GM21528 (cell line): ENCODE measurements at regions not wholly inside any gene's neighbourhood (a gene's known extent, or its start where the extent isn't known, plus 50 kb on each side); places are given as distances from the start of the nearest gene placed in this dataset.
A peak's percentile ranks its signal among the peaks of the same experiment; 100 is the strongest.
"Not testable (repeated sequence)": the region's sequence is repeated elsewhere in the genome, so short reads cannot be mapped to it uniquely, and the experiment has no call there.

Experiments
- ATAC-seq: cut with Tn5 transposase; IDR thresholded peaks from one replicate; pipeline ENCODE4 v1.9.1; 2021; ENCODE audit warnings: mild to moderate bottlenecking, moderate library complexity; ENCODE audit not compliant: unreplicated experiment, low FRiP score

GRCh38 chr15:88993662-88994061 is 80.5 kb upstream of the MFGE8 start:
- no peak for ATAC-seq

- no peak for ATAC-seq
These were observed 81.1 kb upstream of the MFGE8 start for GRCh38 chr15:88994286-88994685.

GRCh38 chr15:88995449-88995848 is 82.3 kb upstream of the MFGE8 start:
- ATAC-seq, result no peak

DNA sequence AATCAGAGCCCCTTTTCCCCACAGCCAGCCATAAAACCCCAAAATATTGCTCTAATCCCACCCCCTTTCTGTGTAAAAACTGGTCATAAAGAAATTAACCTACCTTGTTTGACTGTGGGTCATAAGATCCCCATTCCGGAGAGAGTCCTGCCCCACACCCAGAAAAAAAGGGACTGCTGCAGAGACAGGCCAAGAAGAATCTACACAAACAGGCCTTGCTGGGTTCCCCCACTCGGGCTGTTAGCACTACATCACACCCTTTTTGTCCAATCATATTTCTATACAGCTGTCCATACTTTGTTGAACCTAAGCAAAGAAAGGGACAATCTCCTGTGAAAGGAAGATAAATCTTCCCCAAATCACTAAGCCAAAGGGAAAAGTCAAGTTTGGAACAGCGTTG is 84.4 kb upstream of the MFGE8 start:
- ATAC-seq, result no peak

- no peak for ATAC-seq
These were observed 86.0 kb upstream of the MFGE8 start for GRCh38 chr15:88998980-88999713.

GRCh38 chr15:89001708-89002275 is 86.5 kb upstream of the ABHD2 start:
- not testable (repeated sequence) for ATAC-seq

DNA sequence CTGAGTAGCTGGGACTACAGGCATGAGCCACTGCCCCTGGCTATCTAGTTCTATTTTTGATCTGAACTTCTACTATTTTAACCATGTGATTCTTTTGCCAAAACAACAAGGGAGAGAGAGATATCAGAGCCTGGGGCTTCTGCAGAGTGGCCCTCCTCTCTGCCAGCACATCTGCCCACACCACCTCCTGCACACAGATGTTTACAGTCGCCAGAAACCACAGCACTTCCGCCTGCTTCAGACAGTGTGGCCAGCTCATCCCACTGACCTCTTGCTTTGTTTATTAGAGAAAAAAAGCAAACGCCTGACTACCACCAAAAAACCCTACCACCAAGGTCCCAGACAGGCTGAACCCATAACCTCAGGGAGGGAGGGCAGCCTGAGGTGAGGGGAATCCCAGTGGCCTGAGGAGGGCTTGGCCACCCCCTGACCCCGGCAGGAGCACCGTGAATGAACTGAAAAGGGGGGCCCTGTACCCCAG is 85.9 kb upstream of the ABHD2 start:
- ATAC-seq, result peak; percentile 55

- ATAC-seq, result no peak
These were observed 85.4 kb upstream of the ABHD2 start for GRCh38 chr15:89002830-89003229.

DNA sequence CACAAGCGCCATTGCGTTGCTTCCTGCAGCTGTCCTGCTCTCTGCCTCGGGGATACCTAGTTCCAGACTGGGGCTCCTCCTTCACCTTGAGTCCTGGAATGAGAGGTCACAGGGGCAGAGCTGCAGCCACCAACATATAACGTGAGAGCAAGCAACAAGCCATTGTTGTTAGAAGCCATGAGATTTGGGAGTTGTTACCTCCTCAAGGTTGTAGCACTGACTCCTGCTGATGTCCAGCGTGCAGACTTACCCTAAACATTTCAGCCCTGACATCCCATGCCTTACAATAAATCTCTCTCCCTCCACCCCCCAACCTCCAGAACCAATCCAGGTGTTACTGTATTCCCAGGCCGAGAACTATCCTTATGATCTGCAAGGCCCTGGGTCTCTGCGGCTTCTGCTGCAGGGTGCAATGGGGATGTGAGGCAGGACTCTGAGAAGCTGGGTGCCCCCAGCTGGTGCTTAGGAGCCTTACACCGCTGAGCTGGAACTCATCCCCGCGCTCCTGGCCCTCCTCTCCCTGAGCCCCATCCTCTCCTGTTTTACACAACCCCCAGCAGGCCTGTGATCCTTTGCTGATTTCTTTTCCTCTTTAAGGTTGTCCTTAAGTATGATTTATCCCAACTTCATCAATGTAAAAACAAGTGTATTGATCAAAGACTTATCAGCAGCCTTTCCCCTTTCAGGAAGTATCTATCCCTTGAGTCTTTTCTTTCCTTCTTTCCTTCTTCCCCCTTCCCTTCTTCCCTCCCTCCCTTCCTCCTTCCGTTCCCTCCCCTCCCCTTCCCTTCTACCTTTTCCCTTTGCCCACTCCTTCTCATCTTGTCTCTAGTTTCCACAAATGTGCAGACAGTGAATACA is 84.2 kb upstream of the ABHD2 start:
- ATAC-seq, result no peak

DNA sequence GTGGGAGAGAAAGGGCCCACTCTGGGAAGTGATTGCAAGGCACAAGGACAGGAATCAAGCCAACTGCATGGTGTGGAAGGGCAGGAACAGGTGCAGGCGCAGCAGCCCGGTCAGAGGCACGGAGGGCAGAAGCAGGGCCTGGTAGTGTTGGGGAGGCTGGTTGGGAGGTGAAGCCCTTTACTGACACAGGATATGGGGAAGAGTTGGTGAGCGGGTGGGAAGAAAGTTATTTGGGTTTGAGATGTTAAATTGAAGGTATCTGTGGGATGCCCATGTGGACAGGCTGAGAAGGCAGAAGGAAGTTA is 83.6 kb upstream of the ABHD2 start:
- ATAC-seq, result no peak

DNA sequence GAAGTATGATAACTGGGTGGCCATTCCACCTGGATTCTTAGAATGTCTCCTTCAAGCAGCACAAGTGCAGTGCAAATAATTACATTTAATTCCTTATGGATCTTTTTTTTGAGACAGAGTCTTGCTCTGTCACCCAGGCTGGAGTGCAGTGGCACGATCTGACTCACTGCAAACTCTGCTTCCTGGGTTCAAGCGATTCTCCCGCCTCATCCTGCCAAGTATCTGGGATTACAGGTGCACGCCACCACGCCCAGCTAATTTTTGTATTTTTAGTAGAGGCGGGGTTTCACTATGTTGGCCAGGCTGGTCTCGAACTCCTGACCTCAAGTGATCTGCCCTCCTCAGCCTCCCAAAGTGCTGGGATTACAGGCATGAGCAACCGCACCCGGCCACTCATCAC is 80.7 kb upstream of the ABHD2 start:
- ATAC-seq, result not testable (repeated sequence)

DNA sequence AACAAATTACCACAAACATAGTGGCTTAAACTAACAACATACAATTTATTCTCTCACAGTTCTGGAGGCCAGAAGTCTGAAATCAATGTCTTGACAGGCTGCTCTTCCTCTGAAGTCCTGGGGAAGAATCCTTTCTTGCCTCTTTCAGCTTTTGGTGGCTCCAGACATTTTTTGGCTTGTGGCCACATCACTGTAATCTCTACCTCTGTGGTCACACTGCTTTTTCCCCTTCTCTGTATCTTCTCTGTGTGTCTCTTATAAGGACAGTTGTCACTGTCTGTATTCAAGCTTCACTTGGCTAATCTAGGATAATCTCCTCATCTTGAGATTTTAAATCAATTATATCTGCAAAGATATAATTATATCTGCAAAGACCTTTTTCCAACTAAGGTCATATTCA is 80.3 kb upstream of the ABHD2 start:
- no peak for ATAC-seq

DNA sequence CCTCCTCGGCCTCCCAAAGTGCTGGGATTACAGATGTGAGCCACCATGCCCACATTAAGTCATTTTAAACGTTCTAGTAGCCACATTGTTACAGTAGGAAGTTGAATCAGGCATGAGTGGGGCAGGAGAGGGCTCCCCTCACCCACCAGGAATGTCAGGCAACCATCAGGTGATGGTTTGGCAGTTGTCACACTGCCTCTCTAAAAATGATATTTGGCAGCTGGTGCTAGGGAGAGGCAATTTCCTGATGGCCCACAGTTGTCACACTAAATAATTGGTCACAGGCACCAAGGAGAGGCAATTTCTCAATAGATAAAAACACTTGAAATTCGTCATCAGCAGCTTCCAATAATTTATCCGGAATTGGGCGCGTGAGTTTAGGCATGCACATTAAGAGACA is 79.2 kb upstream of the ABHD2 start:
- ATAC-seq, result no peak

- no peak for ATAC-seq
These were observed 72.7 kb upstream of the ABHD2 start for GRCh38 chr15:89015412-89016097.

DNA sequence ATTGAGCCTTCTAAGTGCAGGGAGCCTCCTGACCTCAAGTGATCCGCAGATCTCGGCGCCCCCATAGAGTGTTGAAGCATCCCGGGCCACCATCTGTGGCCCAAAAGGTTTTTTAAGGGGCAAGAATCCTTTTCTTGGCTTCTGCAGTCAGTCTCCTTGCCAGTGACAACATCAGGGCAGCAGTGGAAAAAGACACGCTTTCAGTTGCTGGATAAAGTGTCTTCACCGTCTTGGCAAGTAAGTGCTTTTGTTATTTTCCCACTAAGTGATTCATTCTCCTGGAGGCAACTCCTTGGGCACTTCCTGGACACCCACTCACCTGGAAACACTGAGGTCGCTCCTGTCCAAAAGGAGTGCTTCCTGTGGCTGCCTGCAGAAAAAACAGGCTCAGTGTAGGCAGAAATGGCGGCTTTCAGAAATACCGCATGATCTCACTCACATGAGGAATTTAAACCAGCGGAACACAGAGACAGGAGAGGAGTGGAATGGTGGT is 71.7 kb upstream of the ABHD2 start:
- no peak for ATAC-seq

GRCh38 chr15:89017370-89018066 is 70.7 kb upstream of the ABHD2 start:
- ATAC-seq, result peak; percentile 54

- ATAC-seq, result no peak
These were observed 70.0 kb upstream of the ABHD2 start for GRCh38 chr15:89018207-89018606.

- no peak for ATAC-seq
These were observed 68.8 kb upstream of the ABHD2 start for GRCh38 chr15:89019436-89019835.

- no peak for ATAC-seq
These were observed 67.0 kb upstream of the ABHD2 start for GRCh38 chr15:89021224-89021623.

GRCh38 chr15:89021886-89022285 is 66.4 kb upstream of the ABHD2 start:
- not testable (repeated sequence) for ATAC-seq
